Mesothelial cell of epicardium (in vitro differentiated cells): ENCODE measurements at regions not wholly inside any gene's neighbourhood (a gene's known extent, or its start where the extent isn't known, plus 50 kb on each side); places are given as distances from the start of the nearest gene placed in this dataset.

Source experiments
- DNase-seq, 2 experiments: peaks; one replicate each; pipeline ENCODE4 v3.0.0; 2021; ENCODE audit warnings: low spot score in 2 of 2; ENCODE audit not compliant: unreplicated experiment in 2 of 2
- H3K27ac Mint-ChIP-seq: 2 replicates; pipeline ENCODE4 v1.8.0; 2021; ENCODE audit warnings: mixed read lengths
- H3K27me3 Mint-ChIP-seq: 2 replicates; pipeline ENCODE4 v1.8.0; 2021; ENCODE audit warnings: low read depth, mixed read lengths
- H3K36me3 Mint-ChIP-seq: 2 replicates; pipeline ENCODE4 v1.8.0; 2021; ENCODE audit warnings: mixed read lengths
- H3K4me1 Mint-ChIP-seq: 2 replicates; pipeline ENCODE4 v1.8.0; 2021; ENCODE audit warnings: mixed read lengths
- H3K4me3 Mint-ChIP-seq: 2 replicates; pipeline ENCODE4 v1.8.0; 2021; ENCODE audit warnings: mild to moderate bottlenecking, moderate library complexity, mixed read lengths
- H3K9me3 Mint-ChIP-seq: 2 replicates; pipeline ENCODE4 v1.8.0; 2021; ENCODE audit warnings: mixed read lengths
- CTCF ChIP-seq: fragments of 200-600 bp; sonication (generic); IDR thresholded peaks from one replicate; pipeline ENCODE4 v1.5.0; 2021; ENCODE audit warnings: antibody characterized with exemption; ENCODE audit not compliant: unreplicated experiment

- Mint-ChIP-seq H3K9me3 (no peaks in the 10 kb centered on the region), H3K4me3 (no peak overlapping the region), H3K36me3 (no peaks in the 10 kb centered on the region), H3K27ac (no peak overlapping the region), H3K4me1 (peaks cover 21% of the 10 kb centered on the region), H3K27me3 (peaks cover 3% of the 10 kb centered on the region)
- no peak for DNase-seq
- no peak for TF ChIP-seq CTCF
Measured at GRCh38 chr9:95634536-95634935, 117.8 kb upstream of the PTCH1 start.

- no peak for DNase-seq
- Mint-ChIP-seq H3K4me3 (no peak overlapping the region), H3K4me1 (peaks cover 21% of the 10 kb centered on the region), H3K9me3 (no peaks in the 10 kb centered on the region), H3K27ac (no peak overlapping the region), H3K27me3 (peaks cover 3% of the 10 kb centered on the region), H3K36me3 (no peaks in the 10 kb centered on the region)
- no peak for TF ChIP-seq CTCF
Measured at GRCh38 chr9:95634114-95634513, 117.3 kb upstream of the PTCH1 start.

GRCh38 chr9:95629585-95629984, 112.8 kb upstream of the PTCH1 start:
- Mint-ChIP-seq H3K4me3 (no peak overlapping the region), H3K4me1 (peaks cover 8% of the 10 kb centered on the region), H3K27ac (no peak overlapping the region), H3K36me3 (no peaks in the 10 kb centered on the region), H3K9me3 (peaks cover 5% of the 10 kb centered on the region), H3K27me3 (peaks cover 3% of the 10 kb centered on the region)
- no peak for TF ChIP-seq CTCF
- no peak for DNase-seq

GRCh38 chr9:95627802-95628201, 111.0 kb upstream of the PTCH1 start:
- no peak overlapping the region for H3K27ac Mint-ChIP-seq
- no peaks in the 10 kb centered on the region for H3K4me1 Mint-ChIP-seq
- DNase-seq, result peak in 1 of 2 experiments; percentile 29
- H3K36me3 Mint-ChIP-seq, result no peaks in the 10 kb centered on the region
- peaks cover 18% of the 10 kb centered on the region for H3K9me3 Mint-ChIP-seq
- H3K27me3 Mint-ChIP-seq, result peaks cover 3% of the 10 kb centered on the region
- H3K4me3 Mint-ChIP-seq, result no peak overlapping the region
- TF ChIP-seq CTCF, result no peak

- DNase-seq, result peak in 1 of 2 experiments; percentile 17
- H3K9me3 Mint-ChIP-seq, result peaks cover 23% of the 10 kb centered on the region
- no peak overlapping the region for H3K4me3 Mint-ChIP-seq
- H3K27me3 Mint-ChIP-seq, result peaks cover 3% of the 10 kb centered on the region
- no peak for TF ChIP-seq CTCF
- H3K36me3 Mint-ChIP-seq, result no peaks in the 10 kb centered on the region
- H3K4me1 Mint-ChIP-seq, result no peaks in the 10 kb centered on the region
- H3K27ac Mint-ChIP-seq, result no peak overlapping the region
Measured at GRCh38 chr9:95626885-95627558, 110.3 kb upstream of the PTCH1 start.
